22Rv1 (cell line): ENCODE measurements at regions not wholly inside any gene's neighbourhood (a gene's known extent, or its start where the extent isn't known, plus 50 kb on each side); places are given as distances from the start of the nearest gene placed in this dataset.

ENCODE experiments used
- ZFX ChIP-seq: fragments of 450-650 bp; IDR thresholded peaks from 2 replicates; pipeline ENCODE4 v1.6.1; 2017; ENCODE audit warnings: antibody characterized with exemption, borderline replicate concordance
- TF ChIP-seq, protein P1 (sequence below): fragments of 450-650 bp; IDR thresholded peaks from 2 replicates; pipeline ENCODE4 v1.5.1; 2017; ENCODE audit warnings: mild to moderate bottlenecking

DNA sequence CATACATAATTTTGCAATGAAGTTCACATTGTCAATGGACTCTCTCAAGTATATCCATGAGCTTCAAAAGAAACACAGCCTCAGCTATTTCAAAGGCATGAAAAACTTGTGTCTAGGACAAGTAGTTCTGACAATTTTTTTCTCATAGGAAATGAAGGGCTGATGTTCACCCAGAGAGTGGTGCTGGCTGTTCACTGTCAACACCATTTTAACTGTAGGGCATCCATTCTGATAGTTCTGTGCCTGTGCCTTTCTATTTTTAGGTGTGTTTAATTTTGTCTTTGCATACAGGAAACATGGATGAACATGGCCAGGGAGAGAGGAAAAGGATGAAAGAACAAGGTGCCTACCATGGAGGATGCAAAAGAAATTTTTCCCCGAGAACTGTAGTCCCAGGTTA lies 135.3 kb upstream of the MAP9 start:
- TF ChIP-seq, protein P1, sequence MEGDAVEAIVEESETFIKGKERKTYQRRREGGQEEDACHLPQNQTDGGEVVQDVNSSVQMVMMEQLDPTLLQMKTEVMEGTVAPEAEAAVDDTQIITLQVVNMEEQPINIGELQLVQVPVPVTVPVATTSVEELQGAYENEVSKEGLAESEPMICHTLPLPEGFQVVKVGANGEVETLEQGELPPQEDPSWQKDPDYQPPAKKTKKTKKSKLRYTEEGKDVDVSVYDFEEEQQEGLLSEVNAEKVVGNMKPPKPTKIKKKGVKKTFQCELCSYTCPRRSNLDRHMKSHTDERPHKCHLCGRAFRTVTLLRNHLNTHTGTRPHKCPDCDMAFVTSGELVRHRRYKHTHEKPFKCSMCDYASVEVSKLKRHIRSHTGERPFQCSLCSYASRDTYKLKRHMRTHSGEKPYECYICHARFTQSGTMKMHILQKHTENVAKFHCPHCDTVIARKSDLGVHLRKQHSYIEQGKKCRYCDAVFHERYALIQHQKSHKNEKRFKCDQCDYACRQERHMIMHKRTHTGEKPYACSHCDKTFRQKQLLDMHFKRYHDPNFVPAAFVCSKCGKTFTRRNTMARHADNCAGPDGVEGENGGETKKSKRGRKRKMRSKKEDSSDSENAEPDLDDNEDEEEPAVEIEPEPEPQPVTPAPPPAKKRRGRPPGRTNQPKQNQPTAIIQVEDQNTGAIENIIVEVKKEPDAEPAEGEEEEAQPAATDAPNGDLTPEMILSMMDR, result no peak
- TF ChIP-seq ZFX, result no peak
